ENCODE measurements at regions not wholly inside any gene's neighbourhood (a gene's known extent, or its start where the extent isn't known, plus 50 kb on each side); places are given as distances from the start of the nearest gene placed in this dataset.
"Not testable (repeated sequence)": the region's sequence is repeated elsewhere in the genome, so short reads cannot be mapped to it uniquely, and the experiment has no call there.

- not testable (repeated sequence) for DNase-seq
Measured at GRCh38 chr1:58051187-58051586, 495.3 kb downstream of the OMA1 start.

GRCh38 chr1:58047265-58047858, 499.2 kb downstream of the OMA1 start:
- no peak for DNase-seq

- no peak for DNase-seq
Measured at GRCh38 chr1:58045094-58045705, 501.3 kb downstream of the OMA1 start.

DNA sequence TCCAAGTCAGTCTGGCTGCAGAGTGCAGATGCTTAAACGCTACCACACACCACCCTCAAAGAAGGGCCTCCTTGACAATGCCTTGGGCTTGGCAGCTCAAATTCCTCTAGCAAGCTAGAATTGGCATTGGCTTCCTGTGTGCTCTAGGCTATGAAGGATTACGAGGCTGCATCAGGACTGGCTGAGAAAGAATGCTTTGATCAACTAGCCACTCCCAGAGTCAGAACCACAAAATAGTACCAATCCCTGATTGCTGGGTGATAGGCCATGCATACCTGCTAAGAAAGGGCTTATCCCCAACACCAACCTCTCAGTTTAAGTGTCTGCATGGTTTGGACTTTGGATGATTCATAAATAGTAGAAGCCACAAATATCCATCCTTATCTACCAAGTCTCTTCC, 504.9 kb downstream of the OMA1 start:
- no peak for DNase-seq

DNA sequence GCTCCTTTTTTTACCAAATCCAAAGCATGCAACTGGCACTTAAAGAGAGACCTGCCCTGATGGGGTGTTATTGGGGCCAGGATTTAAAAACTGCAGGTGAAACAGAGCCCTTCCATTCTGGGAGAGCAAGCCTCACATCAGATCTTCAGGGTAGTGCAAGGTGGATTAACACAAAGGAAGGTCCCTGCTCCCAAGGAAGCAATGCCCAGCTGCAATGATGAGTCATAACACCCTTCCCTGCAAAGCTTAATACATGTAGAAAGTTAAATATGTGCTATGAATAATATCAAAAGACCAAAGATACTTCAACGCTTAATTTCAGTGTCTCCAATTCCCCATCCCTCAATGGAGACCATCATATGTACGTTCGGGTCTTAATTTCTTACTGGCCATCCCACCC, 508.0 kb downstream of the OMA1 start:
- DNase-seq, result no peak

GRCh38 chr1:58035523-58035922, 511.0 kb downstream of the OMA1 start:
- DNase-seq, result no peak

- DNase-seq, result no peak
Measured at GRCh38 chr1:58033311-58033710, 513.2 kb downstream of the OMA1 start.

- no peak for DNase-seq
Measured at GRCh38 chr1:58032611-58033073, 513.9 kb downstream of the OMA1 start.

DNA sequence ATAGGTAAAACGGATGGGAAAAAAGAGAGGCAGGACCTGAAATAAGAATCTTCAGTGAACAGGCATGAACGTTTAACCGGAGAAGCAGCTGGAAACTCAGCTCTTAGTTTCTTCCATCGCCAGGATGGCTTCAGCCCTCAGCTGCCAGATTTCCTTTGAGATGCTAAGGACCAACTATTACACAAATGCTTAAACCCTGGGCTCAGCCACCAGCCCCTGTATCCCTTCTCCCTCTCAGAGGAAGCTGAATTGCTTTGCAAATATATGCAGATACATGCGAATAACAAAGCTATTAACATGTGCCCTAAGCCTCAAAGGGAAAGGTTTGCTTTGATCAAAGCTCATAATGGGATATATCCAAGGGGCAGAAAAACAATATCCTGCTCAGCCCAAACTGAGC, 515.1 kb downstream of the OMA1 start:
- DNase-seq, result no peak

DNA sequence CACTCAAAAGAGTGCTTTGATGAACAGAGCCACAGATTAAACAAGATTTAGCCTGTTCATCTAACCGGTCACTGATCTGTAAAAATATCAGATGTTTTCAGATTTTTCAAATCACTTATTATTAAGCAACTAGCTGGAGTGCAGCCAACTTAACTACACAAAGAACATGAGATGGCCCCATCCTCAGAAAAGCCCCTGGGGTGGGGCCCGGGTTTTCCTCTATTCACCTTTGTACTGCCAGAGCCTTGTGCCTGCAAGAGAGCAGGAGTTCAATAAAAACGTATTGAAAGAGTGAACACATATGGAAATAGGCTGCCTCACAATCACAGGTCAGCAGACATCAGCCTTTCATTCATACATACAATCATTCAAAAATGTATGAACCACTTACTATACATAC, 516.1 kb downstream of the OMA1 start:
- DNase-seq, result no peak

GRCh38 chr1:58017641-58018040, 528.9 kb downstream of the OMA1 start:
- no peak for DNase-seq

DNA sequence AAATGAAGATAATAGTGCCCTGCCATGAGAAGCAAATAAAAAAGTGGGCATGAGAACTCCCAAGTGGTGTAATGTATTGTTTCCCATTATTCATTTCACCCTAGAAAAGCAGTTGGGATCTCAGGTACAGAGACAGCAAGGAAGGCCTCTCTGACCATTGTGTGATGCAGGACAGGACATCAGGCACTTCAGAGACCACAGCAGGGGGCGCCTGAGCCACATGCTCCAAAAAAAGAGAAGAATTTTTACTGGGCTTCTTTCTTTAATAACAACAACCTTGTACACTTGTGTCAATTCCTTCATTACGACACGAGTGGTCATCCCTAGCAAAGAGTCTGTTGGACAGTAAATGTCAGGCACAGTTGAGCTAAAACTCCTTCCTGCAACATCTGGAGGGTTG, 533.3 kb downstream of the OMA1 start:
- DNase-seq, result no peak

- no peak for DNase-seq
Measured at GRCh38 chr1:58011978-58012377, 534.5 kb downstream of the OMA1 start.

GRCh38 chr1:58006421-58007046, 540.0 kb downstream of the OMA1 start:
- DNase-seq, result no peak

DNA sequence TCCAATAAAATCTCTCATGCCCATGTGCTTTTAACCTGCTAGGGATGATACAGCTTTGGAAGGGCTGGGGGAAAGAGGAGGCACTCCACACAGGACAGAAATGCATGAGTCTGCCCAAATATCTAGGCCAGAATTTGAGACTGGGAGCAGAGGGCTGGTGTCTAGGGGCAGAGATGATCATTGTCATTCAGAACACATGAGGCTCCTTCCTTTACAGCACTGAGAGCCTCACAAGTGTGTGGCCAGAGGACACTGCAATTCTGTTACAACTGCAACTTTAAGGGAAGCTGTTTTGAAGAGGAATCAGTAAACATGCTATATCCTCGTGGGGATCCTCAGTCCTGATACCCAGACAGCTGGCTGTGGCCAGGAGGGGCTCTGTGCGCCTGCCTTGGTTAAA, 541.3 kb downstream of the OMA1 start:
- no peak for DNase-seq

GRCh38 chr1:58003988-58004387, 542.5 kb downstream of the OMA1 start:
- no peak for DNase-seq

- no peak for DNase-seq
Measured at GRCh38 chr1:58003059-58003458, 543.5 kb downstream of the OMA1 start.

GRCh38 chr1:58000821-58001220, 545.7 kb downstream of the OMA1 start:
- DNase-seq, result no peak

GRCh38 chr1:58000116-58000515, 546.4 kb downstream of the OMA1 start:
- no peak for DNase-seq

DNA sequence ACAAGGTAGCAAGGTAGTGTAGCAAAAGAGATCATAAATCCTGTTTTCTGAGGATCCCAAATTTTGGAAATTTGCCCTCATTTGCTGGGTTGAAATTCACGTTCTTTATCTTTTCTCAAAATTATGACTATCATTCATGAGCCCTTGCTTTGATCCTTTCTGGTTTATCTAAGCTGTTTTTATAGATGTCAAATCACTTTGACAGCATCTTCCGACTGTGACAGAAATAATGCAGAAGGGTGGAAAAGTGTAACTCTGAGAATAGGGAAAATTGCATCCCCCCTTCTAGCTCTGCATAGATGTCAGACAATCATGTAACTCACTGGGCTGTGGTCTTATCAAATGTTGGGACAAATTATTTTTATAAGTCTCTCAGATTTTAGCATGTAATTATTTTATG, 550.1 kb downstream of the OMA1 start:
- no peak for DNase-seq

- DNase-seq, result no peak
Measured at GRCh38 chr1:57991289-57991688, 555.2 kb downstream of the OMA1 start.

DNA sequence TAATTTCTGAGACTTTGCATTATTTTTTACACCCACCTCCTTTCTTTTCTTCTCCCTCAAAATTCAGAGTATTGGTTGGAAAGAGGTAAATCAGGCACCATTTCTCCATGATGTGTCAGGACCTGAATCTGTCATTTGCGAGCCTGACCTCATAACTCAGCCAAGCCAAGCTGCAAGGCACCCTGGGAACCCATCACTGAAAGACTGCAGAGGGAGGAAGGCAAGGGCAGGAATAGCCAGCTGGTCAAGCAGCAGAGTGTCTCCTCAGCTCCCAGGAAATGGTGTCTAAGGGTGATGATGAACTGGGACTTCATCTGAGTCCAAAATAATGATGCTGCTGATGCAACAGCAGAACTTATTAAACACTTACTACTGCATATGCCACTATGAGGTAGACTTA, 556.6 kb downstream of the OMA1 start:
- DNase-seq, result no peak

GRCh38 chr1:57987523-57987922, 559.0 kb downstream of the OMA1 start:
- no peak for DNase-seq

DNA sequence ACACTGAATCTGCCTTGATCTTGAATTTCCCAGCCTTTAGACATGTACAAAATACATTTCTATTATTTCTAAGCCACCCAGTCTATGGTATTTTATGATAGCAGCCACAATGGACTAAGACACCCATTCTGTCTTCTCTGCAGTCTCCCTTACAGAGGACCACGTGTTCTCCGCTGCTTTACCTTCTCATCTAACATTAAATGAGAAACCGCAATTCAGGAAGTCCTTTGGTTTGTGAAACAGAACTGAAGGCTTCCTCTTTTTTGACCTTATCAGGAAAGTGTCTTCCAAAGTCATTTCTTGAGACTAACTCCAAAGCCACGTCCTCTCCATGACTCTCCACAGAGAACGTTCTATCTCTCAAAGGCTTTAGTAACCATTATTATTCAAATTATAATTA, 560.1 kb downstream of the OMA1 start:
- DNase-seq, result no peak

DNA sequence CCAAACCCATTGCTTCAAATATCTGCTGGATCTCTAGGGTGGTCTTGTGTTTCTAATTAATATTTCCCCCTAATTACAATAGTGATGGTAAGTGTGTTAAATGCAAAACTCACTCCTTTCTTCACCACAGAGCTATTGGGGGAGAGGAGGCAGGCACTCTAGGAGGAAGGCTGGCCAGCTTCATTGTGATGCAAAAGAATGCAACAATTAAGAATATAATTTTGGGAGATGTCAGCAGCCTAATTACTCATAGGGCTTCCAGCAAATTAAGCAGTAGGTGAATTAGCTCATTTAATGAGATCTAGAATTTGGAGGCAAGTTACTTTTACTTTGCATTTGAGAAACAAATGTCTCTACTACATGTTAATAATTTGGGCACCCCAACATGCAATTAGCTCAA, 560.4 kb upstream of the DAB1 start:
- DNase-seq, result no peak

Data from DMS79 treated with DMSO at 0.1 percent for 48 hours (cell line).